ENCODE measurements at regions not wholly inside any gene's neighbourhood (a gene's known extent, or its start where the extent isn't known, plus 50 kb on each side); places are given as distances from the start of the nearest gene placed in this dataset.

GRCh38 chr5:66354422-66354821, 210.3 kb downstream of the SREK1 start:
- ATAC-seq (no peak), DNase-seq (no peak)
- TF ChIP-seq POLR2A (IDR thresholded peaks at IDR 0.05) (no peak), CTCF (IDR thresholded peaks at IDR 0.05) (no peak)
- 37% methylated on average over 2 of the region's 2 CpGs for WGBS (ENCODE audit: insufficient coverage, low coverage, low lambda C conversion rate, missing lambda C conversion rate)
- H3K9me3 ChIP-seq, result no peaks in the 10 kb centered on the region
- no peaks in the 10 kb centered on the region for H3K27me3 ChIP-seq
- no peaks in the 10 kb centered on the region for H3K36me3 ChIP-seq
- H3K4me3 ChIP-seq, result no peak overlapping the region
- no peak overlapping the region for H3K27ac ChIP-seq
- no peaks in the 10 kb centered on the region for H3K4me1 ChIP-seq
- intact Hi-C loops (cut with DNase I), result no loop called here

GRCh38 chr5:66356011-66356565, 212.0 kb downstream of the SREK1 start:
- no peaks in the 10 kb centered on the region for H3K27me3 ChIP-seq
- intact Hi-C loops (cut with DNase I), result no loop called here
- ATAC-seq (no peak), DNase-seq (no peak)
- no peaks in the 10 kb centered on the region for H3K36me3 ChIP-seq
- H3K4me3 ChIP-seq, result no peak overlapping the region
- H3K4me1 ChIP-seq, result no peaks in the 10 kb centered on the region
- WGBS (ENCODE audit: insufficient coverage, low coverage, low lambda C conversion rate, missing lambda C conversion rate), result 71% methylated on average over 3 of the region's 3 CpGs
- no peak for TF ChIP-seq POLR2A (IDR thresholded peaks at IDR 0.05)
- TF ChIP-seq CTCF (IDR thresholded peaks at IDR 0.05), result no peak
- H3K9me3 ChIP-seq, result no peaks in the 10 kb centered on the region
- H3K27ac ChIP-seq, result no peak overlapping the region

- TF ChIP-seq POLR2A (IDR thresholded peaks at IDR 0.05), result no peak
- no peak for TF ChIP-seq CTCF (IDR thresholded peaks at IDR 0.05)
- ATAC-seq (no peak), DNase-seq (no peak)
- Histone ChIP-seq H3K9me3 (no peaks in the 10 kb centered on the region), H3K4me3 (no peak overlapping the region), H3K27me3 (no peaks in the 10 kb centered on the region), H3K27ac (no peak overlapping the region), H3K36me3 (no peaks in the 10 kb centered on the region), H3K4me1 (no peaks in the 10 kb centered on the region)
- 63% methylated on average over 2 of the region's 3 CpGs for WGBS (ENCODE audit: insufficient coverage, low coverage, low lambda C conversion rate, missing lambda C conversion rate)
- intact Hi-C loops (cut with DNase I), result no loop called here
Observed at GRCh38 chr5:66358741-66359140, 214.6 kb downstream of the SREK1 start.

- no peak for DNase-seq
- H3K4me3 ChIP-seq, result no peak overlapping the region
- WGBS (ENCODE audit: insufficient coverage, low coverage, low lambda C conversion rate, missing lambda C conversion rate), result 75% methylated on average over 3 of the region's 3 CpGs
- intact Hi-C loops (cut with DNase I), result no loop called here
- no peak overlapping the region for H3K27ac ChIP-seq
- H3K9me3 ChIP-seq, result no peaks in the 10 kb centered on the region
- H3K4me1 ChIP-seq, result no peaks in the 10 kb centered on the region
- TF ChIP-seq CTCF (IDR thresholded peaks at IDR 0.05) (no peak), POLR2A (IDR thresholded peaks at IDR 0.05) (no peak)
- H3K36me3 ChIP-seq, result no peaks in the 10 kb centered on the region
- H3K27me3 ChIP-seq, result no peaks in the 10 kb centered on the region
- no peak for ATAC-seq
Observed at GRCh38 chr5:66361070-66361469, 217.0 kb downstream of the SREK1 start.

GRCh38 chr5:66362046-66362445, 217.9 kb downstream of the SREK1 start:
- DNase-seq, result no peak

More at GRCh38 chr5:66362046-66362445, 217.9 kb downstream of the SREK1 start:
- 55% methylated on average over 4 of the region's 6 CpGs for WGBS (ENCODE audit: insufficient coverage, low coverage, low lambda C conversion rate, missing lambda C conversion rate)
- Histone ChIP-seq H3K27me3 (no peaks in the 10 kb centered on the region), H3K36me3 (no peaks in the 10 kb centered on the region), H3K27ac (no peak overlapping the region), H3K4me1 (no peaks in the 10 kb centered on the region), H3K9me3 (no peaks in the 10 kb centered on the region), H3K4me3 (no peak overlapping the region)
- ATAC-seq, result no peak
- intact Hi-C loops (cut with DNase I), result no loop called here
- TF ChIP-seq POLR2A (IDR thresholded peaks at IDR 0.05), result no peak
- no peak for TF ChIP-seq CTCF (IDR thresholded peaks at IDR 0.05)
